SK-N-SH (cell line): ENCODE measurements at regions not wholly inside any gene's neighbourhood (a gene's known extent, or its start where the extent isn't known, plus 50 kb on each side); places are given as distances from the start of the nearest gene placed in this dataset.

Experiments used
- CTCF ChIP-seq: fragments of 200-600 bp; sonication (generic); IDR thresholded peaks from 2 replicates; pipeline ENCODE4 v1.6.1; 2017; ENCODE audit warnings: antibody characterized with exemption, mild to moderate bottlenecking, moderate library complexity
- ELF1 ChIP-seq: IDR thresholded peaks from 2 replicates; pipeline ENCODE4 v1.4.0; 2012
- POLR2AphosphoS5 ChIP-seq: IDR thresholded peaks from 2 replicates; pipeline ENCODE4 v1.6.1; 2012; ENCODE audit warnings: low read depth, low read length
- SIN3A ChIP-seq: IDR thresholded peaks from 2 replicates; pipeline ENCODE4 v1.6.1; 2012; ENCODE audit warnings: low read depth, mild to moderate bottlenecking, low read length, moderate library complexity, borderline replicate concordance
- SMC3 ChIP-seq: IDR thresholded peaks from 2 replicates; pipeline ENCODE4 v1.6.1; 2012; ENCODE audit warnings: low read depth, low read length, improper control_type of control experiment

- no peak for TF ChIP-seq CTCF
- TF ChIP-seq SMC3 = no peak
- TF ChIP-seq SIN3A = no peak
- no peak for TF ChIP-seq POLR2AphosphoS5
- TF ChIP-seq ELF1 = no peak
Measured at GRCh38 chr6:81832304-81832703, 79.8 kb upstream of the TENT5A start.
